Endodermal cell (in vitro differentiated cells): ENCODE measurements at regions not wholly inside any gene's neighbourhood (a gene's known extent, or its start where the extent isn't known, plus 50 kb on each side); places are given as distances from the start of the nearest gene placed in this dataset.

Experiments
- DNase-seq: peaks from one replicate; pipeline ENCODE4 v3.0.0-alpha.2; 2017
- H3K27ac ChIP-seq: 2 replicates; pipeline ENCODE4 v1.5.1; 2013; ENCODE audit warnings: mild to moderate bottlenecking, low read depth, low read length, moderate library complexity
- H3K27me3 ChIP-seq: 2 replicates; pipeline ENCODE4 v1.6.1; 2013; ENCODE audit warnings: mild to moderate bottlenecking, low read length, moderate library complexity; ENCODE audit not compliant: insufficient read depth, control insufficient read depth, poor library complexity, severe bottlenecking
- H3K36me3 ChIP-seq: 2 replicates; pipeline ENCODE4 v1.7.0; 2013; ENCODE audit warnings: mild to moderate bottlenecking, low read length, moderate library complexity; ENCODE audit not compliant: control insufficient read depth, insufficient read depth
- H3K4me1 ChIP-seq: one replicate; pipeline ENCODE4 v1.7.0; 2013; ENCODE audit warnings: low read length; ENCODE audit not compliant: control insufficient read depth, insufficient read depth
- H3K4me3 ChIP-seq: 2 replicates; pipeline ENCODE4 v1.5.1; 2013; ENCODE audit warnings: mild to moderate bottlenecking, low read length, moderate library complexity
- H3K9ac ChIP-seq: 2 replicates; pipeline ENCODE4 v1.6.1; 2013; ENCODE audit warnings: mild to moderate bottlenecking, low read length, moderate library complexity; ENCODE audit not compliant: poor library complexity, severe bottlenecking; ENCODE audit errors: extremely low read depth
- H3K9me3 ChIP-seq: 2 replicates; pipeline ENCODE4 v1.6.1; 2013; ENCODE audit warnings: mild to moderate bottlenecking, low read length, moderate library complexity; ENCODE audit not compliant: control insufficient read depth
- H3K27ac Mint-ChIP-seq: 2 replicates; pipeline ENCODE4 v1.8.0; 2020; ENCODE audit warnings: mixed read lengths
- H3K27me3 Mint-ChIP-seq: 2 replicates; pipeline ENCODE4 v1.8.0; 2021; ENCODE audit warnings: mild to moderate bottlenecking, mixed read lengths; ENCODE audit not compliant: insufficient read depth
- H3K36me3 Mint-ChIP-seq: 2 replicates; pipeline ENCODE4 v1.8.0; 2020; ENCODE audit warnings: low read depth, mixed read lengths
- H3K4me1 Mint-ChIP-seq: 2 replicates; pipeline ENCODE4 v1.8.0; 2020; ENCODE audit warnings: mixed read lengths
- H3K4me3 Mint-ChIP-seq: 2 replicates; pipeline ENCODE4 v1.8.0; 2020; ENCODE audit warnings: mild to moderate bottlenecking, moderate library complexity, mixed read lengths
- H3K9me3 Mint-ChIP-seq: 2 replicates; pipeline ENCODE4 v1.8.0; 2020; ENCODE audit warnings: mild to moderate bottlenecking, mixed read lengths
- WGBS, 2 experiments: methylation state at CpG; one replicate each; pipeline versions ENCODE4 v1.1.5 to v1.1.7; 2013; ENCODE audit warnings: missing lambda C conversion rate in 2 of 2, mixed read lengths in 1 of 2; ENCODE audit not compliant: insufficient coverage in 1 of 2, insufficient read length in 1 of 2; 5-methylcytosine and 5-hydroxymethylcytosine counted together
- TF ChIP-seq, protein P1 (sequence below): fragments of 200-600 bp; sonication (generic); conservative IDR thresholded peaks from 2 replicates; pipeline ENCODE4 v1.5.0; 2021; ENCODE audit warnings: antibody characterized with exemption, mild to moderate bottlenecking

DNA sequence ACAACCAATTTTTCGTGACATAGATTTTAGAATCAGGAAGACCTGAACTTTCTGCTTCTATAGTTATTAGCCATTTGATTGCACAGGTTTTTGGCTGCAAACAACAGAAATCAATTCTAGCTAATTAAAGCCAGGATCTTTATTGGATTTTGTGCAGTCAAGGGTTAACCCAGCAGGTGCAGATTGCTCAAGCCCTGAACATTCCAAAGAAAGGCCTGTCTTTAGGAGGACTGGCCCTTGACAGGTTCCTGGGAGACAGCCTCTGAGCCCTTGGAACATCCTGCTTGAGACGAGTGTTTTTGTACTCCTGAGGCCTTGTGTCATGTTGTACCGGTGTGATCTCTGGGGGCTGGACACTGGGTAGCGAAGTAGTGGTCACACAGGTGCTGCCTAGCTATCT, 174.6 kb downstream of the PTCSC3 start:
- WGBS, 2 experiments = 84 to 87% methylated on average over 4 of the region's 4 CpGs
- DNase-seq = no peak
- H3K4me3 Mint-ChIP-seq = no peak overlapping the region
- Histone ChIP-seq H3K9me3 (no peaks in the 10 kb centered on the region), H3K36me3 (no peaks in the 10 kb centered on the region), H3K9ac (no peak overlapping the region), H3K4me1 (no peaks in the 10 kb centered on the region), H3K4me3 (no peak overlapping the region), H3K27ac (no peak overlapping the region), H3K27me3 (no peaks in the 10 kb centered on the region)
- no peaks in the 10 kb centered on the region for H3K9me3 Mint-ChIP-seq
- peaks cover 2% of the 10 kb centered on the region for H3K4me1 Mint-ChIP-seq
- TF ChIP-seq, protein P1, sequence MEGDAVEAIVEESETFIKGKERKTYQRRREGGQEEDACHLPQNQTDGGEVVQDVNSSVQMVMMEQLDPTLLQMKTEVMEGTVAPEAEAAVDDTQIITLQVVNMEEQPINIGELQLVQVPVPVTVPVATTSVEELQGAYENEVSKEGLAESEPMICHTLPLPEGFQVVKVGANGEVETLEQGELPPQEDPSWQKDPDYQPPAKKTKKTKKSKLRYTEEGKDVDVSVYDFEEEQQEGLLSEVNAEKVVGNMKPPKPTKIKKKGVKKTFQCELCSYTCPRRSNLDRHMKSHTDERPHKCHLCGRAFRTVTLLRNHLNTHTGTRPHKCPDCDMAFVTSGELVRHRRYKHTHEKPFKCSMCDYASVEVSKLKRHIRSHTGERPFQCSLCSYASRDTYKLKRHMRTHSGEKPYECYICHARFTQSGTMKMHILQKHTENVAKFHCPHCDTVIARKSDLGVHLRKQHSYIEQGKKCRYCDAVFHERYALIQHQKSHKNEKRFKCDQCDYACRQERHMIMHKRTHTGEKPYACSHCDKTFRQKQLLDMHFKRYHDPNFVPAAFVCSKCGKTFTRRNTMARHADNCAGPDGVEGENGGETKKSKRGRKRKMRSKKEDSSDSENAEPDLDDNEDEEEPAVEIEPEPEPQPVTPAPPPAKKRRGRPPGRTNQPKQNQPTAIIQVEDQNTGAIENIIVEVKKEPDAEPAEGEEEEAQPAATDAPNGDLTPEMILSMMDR = no peak
- no peaks in the 10 kb centered on the region for H3K36me3 Mint-ChIP-seq
- H3K27ac Mint-ChIP-seq = no peak overlapping the region
- no peaks in the 10 kb centered on the region for H3K27me3 Mint-ChIP-seq

GRCh38 chr14:35999294-35999693, 173.2 kb downstream of the BRMS1L start:
- Histone ChIP-seq H3K36me3 (no peaks in the 10 kb centered on the region), H3K9me3 (no peaks in the 10 kb centered on the region), H3K27ac (no peak overlapping the region), H3K27me3 (no peaks in the 10 kb centered on the region), H3K4me1 (no peaks in the 10 kb centered on the region), H3K9ac (no peak overlapping the region), H3K4me3 (no peak overlapping the region)
- H3K27ac Mint-ChIP-seq = no peak overlapping the region
- no peaks in the 10 kb centered on the region for H3K27me3 Mint-ChIP-seq
- TF ChIP-seq, protein P1 = no peak
- no peaks in the 10 kb centered on the region for H3K9me3 Mint-ChIP-seq
- H3K4me1 Mint-ChIP-seq = peaks cover 2% of the 10 kb centered on the region
- DNase-seq = no peak
- H3K36me3 Mint-ChIP-seq = no peaks in the 10 kb centered on the region
- WGBS, 2 experiments = 73 to 95% methylated on average over 4 to 5 of the region's 5 CpGs
- no peak overlapping the region for H3K4me3 Mint-ChIP-seq

GRCh38 chr14:35998303-35998702, 172.2 kb downstream of the BRMS1L start:
- H3K4me3 Mint-ChIP-seq = no peak overlapping the region
- H3K9me3 ChIP-seq = no peaks in the 10 kb centered on the region
- H3K9ac ChIP-seq = no peak overlapping the region
- H3K27ac ChIP-seq = no peak overlapping the region
- no peak for DNase-seq
- TF ChIP-seq, protein P1 = no peak
- whole genome bisulfite sequencing, 2 experiments = 95 to 98% methylated on average over 10 to 12 of the region's 12 CpGs
- H3K4me1 Mint-ChIP-seq = peaks cover 5% of the 10 kb centered on the region
- H3K36me3 Mint-ChIP-seq = no peaks in the 10 kb centered on the region
- H3K27me3 ChIP-seq = no peaks in the 10 kb centered on the region
- no peaks in the 10 kb centered on the region for H3K9me3 Mint-ChIP-seq
- no peak overlapping the region for H3K27ac Mint-ChIP-seq
- H3K36me3 ChIP-seq = no peaks in the 10 kb centered on the region
- H3K4me1 ChIP-seq = no peaks in the 10 kb centered on the region
- no peaks in the 10 kb centered on the region for H3K27me3 Mint-ChIP-seq
- H3K4me3 ChIP-seq = no peak overlapping the region
